Heart right ventricle (tissue), 16 donors: ENCODE measurements at regions not wholly inside any gene's neighbourhood (a gene's known extent, or its start where the extent isn't known, plus 50 kb on each side); places are given as distances from the start of the nearest gene placed in this dataset.

Source experiments
- ATAC-seq, 8 donors: fragments of 200-7000 bp; cut with Tn5 transposase; one replicate each; pipeline ENCODE4 v1.9.1; 2020; ENCODE audit warnings: mild to moderate bottlenecking in 8 of 8, moderate library complexity in 8 of 8, moderate number of reproducible peaks in 1 of 8
- DNase-seq, 2 donors: peaks; one replicate each; pipeline ENCODE4 v3.0.0-alpha.2; 2020
- H3K27ac ChIP-seq, 10 donors: fragments of 200-600 bp; sonication (generic) in 2 of 10; one replicate each; pipeline versions ENCODE4 v1.5.0 to v1.8.0; 2020 to 2022; ENCODE audit warnings: mild to moderate bottlenecking in 3 of 10
- H3K27me3 ChIP-seq, 7 donors: fragments of 200-600 bp; one replicate each; pipeline ENCODE4 v1.8.0; 2021 to 2022; ENCODE audit warnings: mild to moderate bottlenecking in 2 of 7
- H3K36me3 ChIP-seq, 9 donors: fragments of 200-600 bp; sonication (generic) in 1 of 9; one replicate each; pipeline versions ENCODE4 v1.5.0 to v1.8.0; 2020 to 2022; ENCODE audit warnings: mild to moderate bottlenecking in 2 of 9
- H3K4me1 ChIP-seq, 9 donors: fragments of 200-600 bp; sonication (generic) in 1 of 9; one replicate each; pipeline versions ENCODE4 v1.5.0 to v1.8.0; 2020 to 2022; ENCODE audit warnings: mild to moderate bottlenecking in 4 of 9
- H3K4me3 ChIP-seq, 10 donors: fragments of 200-600 bp; sonication (generic) in 2 of 10; one replicate each; pipeline versions ENCODE4 v1.5.0 to v1.8.0; 2020 to 2022; ENCODE audit warnings: mild to moderate bottlenecking in 7 of 10, moderate library complexity in 2 of 10
- H3K9me3 ChIP-seq, 11 donors: fragments of 200-600 bp in 10 of 11; sonication (generic) in 2 of 11; one replicate each; pipeline versions ENCODE4 v1.5.0 to v1.8.0; 2013 to 2022; ENCODE audit warnings: mild to moderate bottlenecking in 2 of 11, control low read depth in 1 of 11, moderate library complexity in 1 of 11
- CTCF ChIP-seq, 9 donors: fragments of 200-600 bp; sonication (generic) in 2 of 9; IDR thresholded peaks; one replicate each; pipeline versions ENCODE4 v1.5.0 to v1.8.0; 2021 to 2022; ENCODE audit warnings: antibody characterized with exemption in 9 of 9, mild to moderate bottlenecking in 5 of 9, moderate library complexity in 1 of 9
- WGBS, 2 donors: extraction: QIAGEN DNeasy Blood & Tissue Kit; methylation state at CpG; one replicate each; pipeline ENCODE4 v1.1.7; 2013; ENCODE audit warnings: inconsistent platforms in 1 of 2; 5-methylcytosine and 5-hydroxymethylcytosine counted together
- intact Hi-C, 10 donors: fragments of 100-400 bp; cut with DNase I; formaldehyde crosslinking; loops; one replicate each; pipeline versions ENCODE4 v1.11.1 to v1.14.2; 2022
- donor health status: Arrhythmogenic right ventricular cardiomyopathy.
- donor health status: ischemic (EF 13 %, LVEDD 7.1; RV severe dilation, severe dysfunction).
- donor health status: healthy with polysubstance abuse.
- donor health status: DM: no; HTN: yes; CAD: no.
- donor health status: DM: no; HTN: no; CAD: no.
- donor health status: ischemic (EF 25% LVEDD 6.9; RV normal size, moderate dysfunction).
- donor health status: ischemic (EF 25% LVEDD 5.7; RV mildly dilated, moderate dysfunction).
- donor health status: healthy.
- donor health status: DM: yes; HTN: yes; CAD: no.
- donor health status: Ischemic cardiomyopathy.
- donor health status: ischemic (EF 35%, LVEDD 5.7; RV mildly dilated, moderate dysfunction).
- donor health status: nonischemic (EF 11% LVEDD 7.7; RV severe dilation, severe dysfunction).
- donor health status: DM: yes; HTN: yes; CAD: no.
- donor health status: PGD.
- donor health status: ischemic (EF 29% LVEDD 5.4; RV normal size, mild dysfunction).
- donor health status: nonischemic (EF 23%, LVEDD 6.1; RV moderate dilation, normal function).

GRCh38 chr13:80451641-80452040, 110.7 kb upstream of the SPRY2 start:
- intact Hi-C loops, result no loop called here
- Histone ChIP-seq H3K4me1 (peaks cover 0 to 38% (median 17%) of the 10 kb centered on the region in 9 donors), H3K36me3 (no peaks in the 10 kb centered on the region), H3K27ac (no peak overlapping the region), H3K9me3 (no peaks in the 10 kb centered on the region), H3K27me3 (peaks cover 0 to 18% (median 0%) of the 10 kb centered on the region in 7 donors), H3K4me3 (no peak overlapping the region)
- TF ChIP-seq CTCF (IDR thresholded peaks at IDR 0.05), result no peak
- ATAC-seq, result no peak
- DNase-seq, result no peak
- WGBS, 2 donors, result 77 to 80% methylated on average over 2 of the region's 2 CpGs

- no peak for TF ChIP-seq CTCF (IDR thresholded peaks at IDR 0.05)
- no peak overlapping the region for H3K4me3 ChIP-seq
- ATAC-seq, result no peak
- no peaks in the 10 kb centered on the region for H3K36me3 ChIP-seq
- H3K9me3 ChIP-seq, result no peaks in the 10 kb centered on the region
- H3K27me3 ChIP-seq, result peaks cover 0 to 10% (median 0%) of the 10 kb centered on the region in 7 donors
- intact Hi-C loops, result no loop called here
- no peak for DNase-seq
- peaks cover 0 to 38% (median 17%) of the 10 kb centered on the region in 9 donors for H3K4me1 ChIP-seq
- no peak overlapping the region for H3K27ac ChIP-seq
Observed at GRCh38 chr13:80450386-80450785, 109.5 kb upstream of the SPRY2 start.

- no peak overlapping the region for H3K4me3 ChIP-seq
- no peak for TF ChIP-seq CTCF (IDR thresholded peaks at IDR 0.05)
- intact Hi-C loops, result no loop called here
- H3K27ac ChIP-seq, result peak overlapping the region in 2 of 10 donors; percentile 0 to 45
- peaks cover 0 to 49% (median 25%) of the 10 kb centered on the region in 9 donors for H3K4me1 ChIP-seq
- DNase-seq, result no peak
- peak in 2 of 8 donors; percentile 29 to 30 for ATAC-seq
- no peaks in the 10 kb centered on the region for H3K36me3 ChIP-seq
- peaks cover 0 to 7% (median 0%) of the 10 kb centered on the region in 7 donors for H3K27me3 ChIP-seq
- no peaks in the 10 kb centered on the region for H3K9me3 ChIP-seq
- 73 to 84% methylated on average over 2 of the region's 2 CpGs for WGBS, 2 donors
Observed at GRCh38 chr13:80448725-80449124, 107.8 kb upstream of the SPRY2 start.

- ATAC-seq (peak in 1 of 8 donors; percentile 39), DNase-seq (no peak)
- Histone ChIP-seq H3K4me3 (no peak overlapping the region), H3K27me3 (peaks cover 0 to 7% (median 0%) of the 10 kb centered on the region in 7 donors), H3K27ac (peak overlapping the region in 2 of 10 donors; percentile 8 to 45), H3K36me3 (no peaks in the 10 kb centered on the region), H3K4me1 (peaks cover 0 to 49% (median 25%) of the 10 kb centered on the region in 9 donors), H3K9me3 (no peaks in the 10 kb centered on the region)
- intact Hi-C loops, result no loop called here
- no peak for TF ChIP-seq CTCF (IDR thresholded peaks at IDR 0.05)
- WGBS, 2 donors, result 54 to 56% methylated on average over 2 of the region's 2 CpGs
Observed at GRCh38 chr13:80447747-80448146, 106.8 kb upstream of the SPRY2 start.
